ENCODE measurements at regions not wholly inside any gene's neighbourhood (a gene's known extent, or its start where the extent isn't known, plus 50 kb on each side); places are given as distances from the start of the nearest gene placed in this dataset.
"Not testable (repeated sequence)": the region's sequence is repeated elsewhere in the genome, so short reads cannot be mapped to it uniquely, and the experiment has no call there.

DNA sequence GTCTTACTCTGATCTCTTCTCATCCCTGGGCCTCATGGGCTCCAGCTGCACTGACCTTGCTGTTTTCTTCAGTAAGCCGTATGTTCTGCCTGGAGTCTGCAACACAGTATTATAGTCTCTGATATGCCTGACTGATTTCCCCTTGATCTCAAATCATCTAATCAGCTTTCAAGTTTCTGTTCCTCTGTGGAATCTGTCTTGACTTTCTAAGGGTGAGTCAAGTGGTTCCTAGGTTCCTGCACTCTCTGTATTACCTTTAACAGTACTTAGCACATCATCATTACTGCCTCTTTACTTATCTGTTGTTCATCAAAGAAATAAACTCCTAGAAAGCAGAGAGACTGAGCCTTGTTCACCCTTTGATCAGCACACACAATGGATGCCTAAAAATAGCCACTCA is 350.7 kb downstream of the LMO7 start:
- no peak for DNase-seq

DNA sequence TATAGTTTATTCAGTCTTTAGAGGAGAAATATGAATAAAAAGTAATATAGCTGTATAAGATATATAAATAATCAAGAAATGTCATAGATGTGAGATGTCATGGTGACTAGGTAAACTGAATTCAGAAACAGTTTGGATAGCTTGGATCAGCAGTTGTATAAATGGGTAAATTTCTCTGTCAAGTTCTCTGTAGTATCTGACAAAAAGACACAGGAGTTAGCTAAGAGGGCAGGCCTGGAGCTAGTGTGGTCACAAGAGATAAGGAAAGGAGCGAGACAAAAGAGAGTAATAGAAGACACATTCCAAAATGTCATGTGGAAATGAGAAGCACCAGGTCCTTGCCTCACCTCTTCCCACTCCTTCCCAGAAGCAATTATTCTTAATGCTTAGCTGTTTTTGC is 349.0 kb downstream of the LMO7 start:
- DNase-seq: no peak

DNA sequence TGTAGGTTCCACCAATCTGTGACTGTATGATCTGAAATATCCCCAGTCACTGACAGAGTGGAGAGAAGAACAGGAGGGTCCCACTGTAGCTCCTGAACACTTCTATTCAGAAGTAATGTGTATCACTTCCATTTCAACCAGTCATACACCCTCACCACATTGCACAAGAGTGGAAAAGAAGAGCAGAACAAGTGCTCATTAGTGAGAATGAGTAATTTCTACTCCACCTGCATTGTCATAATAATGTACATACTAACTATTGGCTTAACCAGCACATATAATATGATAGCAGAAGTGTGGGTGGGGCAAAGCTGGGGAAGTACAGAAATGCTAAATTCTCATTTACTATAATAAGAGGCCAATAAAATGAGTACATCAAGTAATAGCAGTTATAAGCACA is 342.7 kb downstream of the LMO7 start:
- no peak for DNase-seq

DNA sequence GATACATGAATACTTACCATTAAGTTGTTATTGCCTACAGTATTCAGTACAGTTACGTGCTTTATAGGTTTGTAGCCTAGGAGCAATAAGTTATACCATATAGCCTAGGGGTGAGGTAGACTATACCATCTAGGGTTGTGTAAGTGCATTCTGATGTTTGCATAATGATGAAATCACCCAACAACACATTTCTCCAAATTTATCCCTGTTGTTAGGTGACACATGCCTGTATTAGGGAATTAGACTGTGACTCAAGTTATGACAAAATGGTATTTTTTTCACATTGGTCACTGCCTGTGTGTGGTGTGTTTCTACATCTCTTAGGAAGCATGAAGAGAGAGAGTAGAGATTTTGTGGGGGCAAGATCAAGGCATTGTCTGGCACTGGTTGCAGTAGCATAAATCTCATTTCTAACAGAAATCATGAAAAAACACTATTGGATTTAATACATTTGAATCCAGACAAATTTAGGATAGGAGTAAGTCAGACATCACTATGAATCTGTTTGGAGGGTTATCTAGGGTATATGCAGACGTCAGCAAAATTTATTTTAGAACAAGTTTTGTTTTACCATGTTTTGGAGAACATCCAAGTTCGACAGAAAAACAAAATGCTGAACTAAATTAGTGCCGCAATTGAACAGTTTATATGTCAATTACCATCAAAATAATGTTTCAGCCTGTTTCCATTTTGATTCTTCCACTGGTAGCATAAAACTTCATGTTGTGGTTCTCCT is 332.1 kb downstream of the LMO7 start:
- no peak for DNase-seq

DNA sequence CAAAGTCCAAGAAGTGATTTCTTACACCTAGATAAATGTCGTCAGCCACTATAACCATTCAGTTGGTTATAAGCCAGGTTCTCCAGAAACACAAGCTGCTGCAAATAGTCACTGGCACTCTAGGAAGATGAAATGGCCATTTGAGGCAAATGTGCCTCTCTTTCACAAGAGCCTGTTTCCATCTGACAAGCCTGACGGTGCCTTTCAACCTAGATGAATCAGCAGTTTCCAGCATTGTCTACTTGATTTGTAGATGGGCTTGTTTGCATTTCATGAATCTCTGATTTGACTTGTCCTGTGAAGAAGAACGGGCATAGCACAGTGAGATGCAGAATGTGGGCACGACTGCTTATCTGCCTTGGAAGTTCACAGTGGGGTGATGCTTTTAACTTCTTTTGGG is 327.2 kb downstream of the LMO7 start:
- DNase-seq: no peak

DNA sequence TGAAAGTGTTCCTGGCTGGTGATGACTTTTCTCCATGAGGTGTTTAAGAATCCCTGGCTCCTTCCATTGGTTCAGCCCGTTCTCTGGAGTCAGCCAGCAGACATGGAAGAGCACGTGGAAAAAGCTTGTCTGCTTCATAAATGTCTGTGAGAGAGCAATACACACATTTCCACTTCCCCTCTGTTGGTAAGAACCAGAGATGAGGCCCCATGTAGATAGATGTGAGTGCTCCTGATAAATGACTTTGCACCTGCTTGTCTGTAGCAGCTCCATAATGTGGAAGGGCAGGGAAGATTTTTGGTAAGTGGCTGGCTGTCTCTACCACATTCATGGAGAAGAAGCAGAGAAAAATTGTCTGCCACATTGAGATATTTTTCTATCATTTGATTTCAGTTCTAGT is 325.8 kb downstream of the LMO7 start:
- DNase-seq: no peak

DNA sequence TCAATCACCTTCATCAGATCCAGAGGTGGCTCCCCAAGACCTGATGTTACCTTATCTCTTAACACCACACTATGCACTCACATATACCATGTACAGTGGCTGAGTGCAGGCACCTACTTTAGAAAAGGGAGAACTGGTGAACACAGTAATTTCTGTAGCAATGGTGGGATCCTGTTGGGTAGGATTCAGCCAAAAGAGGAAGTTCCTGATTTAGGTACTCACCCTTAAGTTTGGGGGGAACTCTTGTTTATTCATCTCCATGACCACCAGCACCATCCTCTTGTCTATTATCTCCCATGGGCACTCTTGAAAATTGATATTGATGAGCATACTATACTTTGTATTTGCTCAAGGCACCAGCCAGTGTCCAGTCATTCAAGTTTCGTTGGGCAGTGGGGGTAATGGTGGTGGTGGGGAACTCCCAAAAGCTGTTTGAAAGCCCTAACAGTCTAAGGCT is 324.4 kb downstream of the LMO7 start:
- DNase-seq: no peak

DNA sequence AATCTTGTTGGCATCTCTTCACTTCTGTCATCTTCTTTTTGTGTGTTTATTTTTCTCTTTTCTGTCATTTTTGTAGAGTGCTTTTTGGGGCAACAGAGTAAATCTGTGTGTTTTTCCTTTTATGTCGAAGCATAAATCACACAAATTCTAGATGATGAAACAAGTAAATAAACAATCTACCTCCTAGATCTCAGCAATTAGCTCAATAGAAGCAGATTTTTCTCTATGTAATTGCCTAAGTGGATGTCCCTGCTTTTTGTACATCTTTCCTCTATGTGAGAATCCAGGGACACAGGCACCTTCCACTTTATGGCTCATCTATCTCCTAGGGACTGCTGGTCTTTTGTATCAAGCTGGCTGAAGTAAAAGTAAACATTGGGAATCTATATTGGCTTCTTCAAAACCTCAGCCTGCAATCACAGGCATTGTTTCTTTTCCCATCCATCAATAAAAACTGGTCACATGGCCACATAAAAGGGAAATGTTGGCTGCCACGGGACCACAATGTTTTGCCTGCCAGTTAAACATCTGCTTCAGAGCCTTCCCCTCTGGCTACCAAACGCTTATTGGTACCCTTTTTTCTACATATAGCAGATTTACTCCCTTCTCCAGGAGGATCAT is 323.8 kb downstream of the LMO7 start:
- DNase-seq: no peak

DNA sequence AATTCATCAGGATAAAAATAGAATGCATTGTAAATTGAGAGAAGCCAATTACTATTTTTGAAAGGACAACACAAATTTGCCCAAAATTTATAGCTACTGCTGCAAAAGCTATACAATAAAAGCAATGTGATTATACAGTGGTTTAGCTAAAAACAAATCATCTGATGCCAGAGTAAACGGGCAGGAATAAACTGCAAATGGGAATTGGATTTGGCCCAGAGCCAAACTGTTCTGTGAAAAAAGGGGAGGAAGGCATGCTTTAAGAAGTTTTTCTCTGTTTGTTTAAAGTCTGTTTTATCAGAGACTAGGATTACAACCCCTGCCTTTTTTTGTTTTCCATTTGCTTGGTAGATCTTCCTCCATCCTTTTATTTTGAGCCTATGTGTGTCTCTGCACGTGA is 317.5 kb downstream of the LMO7 start:
- not testable (repeated sequence) for DNase-seq

DNA sequence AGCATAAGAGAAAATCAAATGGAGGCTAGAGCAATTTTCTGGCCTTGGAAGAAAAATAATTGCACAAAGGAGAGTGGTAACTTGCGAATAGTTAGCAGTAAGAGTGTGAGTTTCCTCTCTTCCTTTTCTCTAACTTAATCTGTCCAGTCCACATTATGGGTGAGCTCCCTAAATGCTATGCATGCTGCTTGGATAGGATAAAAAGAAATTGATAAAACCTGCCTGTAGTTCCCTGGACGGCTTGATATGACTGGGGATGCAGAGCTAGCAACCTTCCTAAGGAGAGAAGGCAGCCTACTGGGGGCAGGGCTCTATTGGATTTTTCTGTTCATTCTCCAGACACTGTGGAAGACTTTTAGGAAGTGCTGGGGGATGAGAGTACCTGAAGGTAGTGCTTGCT is 311.3 kb downstream of the LMO7 start:
- no peak for DNase-seq

DNA sequence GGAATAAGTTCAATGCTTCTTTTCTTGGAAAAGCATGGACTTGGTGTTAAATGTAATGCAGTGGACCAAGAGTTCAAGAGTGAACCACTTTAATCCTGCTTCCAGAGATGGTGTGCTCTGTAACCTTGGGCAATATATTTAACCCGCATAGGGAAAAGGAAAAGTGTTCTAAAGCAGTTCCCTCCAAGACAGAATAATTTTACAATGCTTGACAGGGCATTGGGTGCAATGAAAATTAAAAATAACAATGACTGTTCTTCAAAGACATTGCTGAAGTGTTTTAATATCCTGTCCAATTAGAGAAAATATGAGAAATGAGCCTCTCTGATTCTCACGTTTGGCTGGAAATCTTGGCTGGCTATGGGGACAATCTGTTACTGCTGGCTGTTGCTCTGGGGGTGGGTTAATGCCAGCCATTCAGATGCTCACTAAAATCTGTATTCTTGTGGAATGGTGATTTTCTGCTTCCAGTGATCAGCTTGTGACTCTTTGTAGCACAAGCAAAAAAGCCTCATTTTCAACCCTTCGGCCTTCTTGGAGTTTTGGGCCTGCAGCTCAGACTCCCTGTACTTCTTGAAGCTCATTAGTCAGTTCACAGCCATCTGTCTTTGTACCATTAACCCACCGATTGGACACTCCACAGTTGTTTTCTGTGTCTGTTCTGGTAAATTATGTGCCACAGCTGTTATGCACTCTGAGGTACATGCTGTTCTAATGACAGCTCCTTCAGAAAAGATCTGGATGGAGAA is 310.6 kb downstream of the LMO7 start:
- no peak for DNase-seq

DNA sequence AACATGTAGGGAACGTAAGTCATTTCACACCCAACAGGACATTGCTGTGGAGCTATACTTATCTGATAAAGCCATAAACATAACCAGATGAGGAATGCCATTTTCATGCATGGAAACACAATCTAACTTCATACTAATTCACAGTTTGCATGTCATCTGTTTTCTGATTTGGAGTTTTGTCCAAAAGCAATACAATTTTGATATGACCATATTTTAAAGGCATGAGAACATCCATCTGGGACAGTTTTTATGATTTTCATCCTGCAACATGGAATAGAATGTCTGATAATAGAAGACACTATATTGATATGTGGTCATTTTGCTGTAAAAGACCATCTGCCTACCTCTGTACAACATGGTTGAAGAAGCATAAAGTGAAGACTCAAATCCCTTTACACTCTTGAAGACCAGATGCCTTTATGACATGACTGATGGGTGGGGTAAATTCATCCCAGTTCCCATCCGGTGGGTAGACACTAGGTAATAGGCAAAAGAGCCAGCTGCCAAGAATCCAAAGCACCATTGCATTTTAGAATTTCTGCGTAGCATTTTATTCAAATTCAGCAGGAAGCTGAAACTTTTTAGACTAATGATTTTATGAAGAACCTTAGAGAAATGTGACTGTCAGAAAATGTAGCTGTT is 309.8 kb downstream of the LMO7 start:
- no peak for DNase-seq

DNA sequence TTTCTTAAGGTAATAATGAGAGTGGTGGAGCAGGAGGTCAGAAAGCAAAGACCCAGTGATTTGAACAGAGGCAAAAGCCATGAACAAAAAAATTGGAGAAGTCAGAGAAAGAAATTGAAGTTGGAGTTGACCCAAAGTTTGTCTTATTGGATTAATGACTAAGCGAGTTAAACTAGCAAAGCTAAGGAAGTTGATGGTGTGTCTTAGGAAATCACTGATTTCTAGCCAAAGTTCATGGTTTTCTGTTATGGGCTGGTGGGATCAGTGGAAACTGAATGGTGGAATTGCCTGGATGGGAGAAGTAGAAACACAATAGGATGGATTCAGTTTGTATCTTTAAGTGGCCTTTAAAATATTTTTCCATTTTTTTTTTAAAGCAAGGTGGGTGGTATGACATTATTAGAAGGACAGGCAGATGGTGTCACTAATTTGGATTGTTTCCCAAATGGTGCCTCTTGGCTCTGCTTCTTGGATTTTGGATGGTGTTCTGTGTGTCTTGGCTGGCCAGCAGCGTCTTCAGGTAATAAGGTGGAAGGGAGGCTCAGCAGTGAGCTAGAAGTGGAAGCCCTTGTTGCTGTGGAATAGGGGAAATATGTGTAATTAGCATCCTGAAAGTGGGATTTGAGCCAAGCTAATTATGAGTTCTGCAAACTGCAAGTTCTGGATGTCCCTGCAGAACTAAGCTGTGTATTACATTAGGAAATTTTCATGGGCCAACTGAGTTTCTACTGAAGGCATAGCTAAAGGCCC is 302.9 kb downstream of the LMO7 start:
- DNase-seq: no peak

DNA sequence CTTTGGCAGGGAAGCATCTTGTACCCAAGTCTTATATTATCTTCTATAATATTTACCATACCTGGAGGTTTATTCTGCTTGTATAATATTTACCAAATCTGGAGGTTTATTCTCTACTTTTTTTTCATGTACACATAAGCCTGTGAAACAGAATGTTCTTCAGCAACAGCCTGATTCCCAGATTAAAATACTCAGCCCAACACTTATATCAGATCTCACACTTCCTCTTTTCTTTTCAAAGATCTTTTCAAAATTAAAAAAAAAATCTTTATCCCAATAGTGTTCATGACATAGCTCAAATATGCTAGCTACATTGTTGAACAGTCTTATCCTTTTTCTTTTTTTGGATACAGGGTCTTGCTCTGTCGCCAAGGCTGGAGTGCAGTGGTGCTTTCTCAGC is 300.7 kb downstream of the LMO7 start:
- no peak for DNase-seq

DNA sequence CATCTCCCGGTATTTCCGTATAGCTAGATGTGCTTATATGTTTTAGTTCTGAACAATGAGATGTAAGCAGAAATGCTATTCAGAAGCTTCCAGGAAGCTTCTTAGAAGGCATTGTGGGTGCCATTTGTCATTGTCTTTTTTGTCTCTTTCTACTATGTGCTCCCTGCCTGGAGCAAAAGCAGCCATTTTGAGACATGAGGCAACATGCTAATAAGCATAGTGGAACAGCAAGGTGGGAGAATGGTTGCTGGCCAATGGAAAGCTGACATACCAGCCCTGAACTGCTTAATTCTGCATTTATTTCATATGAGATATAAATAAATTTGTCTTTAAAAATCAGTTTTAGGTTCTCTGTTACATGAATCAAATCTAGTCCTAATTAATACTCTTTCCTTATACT is 299.7 kb downstream of the LMO7 start:
- DNase-seq: no peak

DNA sequence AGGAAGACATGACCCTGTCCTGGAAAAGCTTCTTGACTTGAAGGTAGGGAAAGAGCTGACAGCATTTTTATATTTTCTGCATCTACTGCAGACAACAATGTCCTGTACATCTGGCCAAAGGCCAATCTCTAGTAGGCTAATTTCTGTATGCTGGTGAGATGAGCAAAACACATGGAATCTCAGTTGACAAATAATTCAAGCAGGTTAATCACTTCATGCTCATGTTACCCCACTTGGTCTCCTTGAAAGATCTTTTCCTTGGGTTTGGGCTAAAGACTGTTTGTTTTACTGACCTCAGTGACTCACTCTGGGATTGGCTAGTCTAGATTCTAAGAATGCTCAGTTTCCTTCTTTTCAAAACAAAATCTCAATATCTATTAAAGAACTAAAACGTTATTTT is 298.8 kb downstream of the LMO7 start:
- DNase-seq: no peak

DNA sequence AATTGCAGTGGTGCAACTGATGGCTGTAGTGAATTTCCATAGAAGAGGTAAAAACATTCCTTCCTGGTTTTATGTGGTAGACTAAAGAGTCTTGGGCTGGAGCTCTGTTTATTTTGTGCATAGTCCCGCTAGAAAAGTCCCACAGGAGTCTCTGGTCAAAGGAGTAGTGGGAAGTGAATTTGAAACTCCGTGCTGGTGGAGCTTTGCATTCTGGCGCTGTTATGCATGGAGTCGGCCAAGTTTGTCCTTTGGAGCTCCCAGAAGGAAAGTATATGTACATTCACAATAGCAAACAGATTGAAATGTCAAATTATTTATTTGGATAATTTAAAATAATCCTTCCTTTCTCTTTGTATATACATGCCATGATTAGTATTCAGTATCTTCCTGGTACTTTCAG is 296.5 kb downstream of the LMO7 start:
- DNase-seq: no peak

DNA sequence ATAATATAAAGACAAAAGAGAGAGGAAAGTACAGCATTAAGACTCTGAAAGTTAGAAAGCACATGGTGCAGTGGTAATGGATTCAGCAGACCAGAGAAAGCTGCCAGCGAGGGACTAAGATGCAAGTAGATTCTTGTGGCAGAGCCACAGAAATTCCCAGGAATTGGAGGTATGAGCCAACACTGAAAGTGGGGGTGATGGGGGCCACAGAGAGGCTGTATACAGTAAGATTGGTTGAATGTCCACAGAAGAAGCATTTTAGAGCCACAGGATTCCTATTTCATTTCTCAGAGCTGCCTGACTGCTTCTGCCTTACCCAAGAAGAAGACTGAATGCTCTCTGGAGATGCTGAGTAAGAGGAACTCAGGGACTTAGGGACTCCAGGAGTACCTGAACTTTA is 295.0 kb downstream of the LMO7 start:
- no peak for DNase-seq

DNA sequence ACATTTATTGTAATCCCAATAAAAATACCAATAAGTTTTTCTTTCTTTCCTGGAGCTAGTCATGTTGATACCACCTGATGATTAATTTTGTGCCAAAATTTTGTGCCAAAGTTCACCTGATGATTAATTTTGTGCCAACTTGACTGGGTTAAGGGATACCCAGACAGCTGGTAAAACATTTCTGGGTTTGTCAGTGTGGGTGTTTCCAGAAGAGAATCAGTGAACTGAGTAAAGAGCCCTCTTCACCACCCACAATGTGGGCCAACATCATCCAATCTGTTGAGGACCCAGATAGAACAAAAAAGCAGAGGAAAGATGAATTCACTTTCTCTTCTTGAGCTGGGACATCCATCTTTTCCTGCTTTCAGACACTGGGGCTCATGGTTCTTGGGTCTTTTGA is 292.9 kb downstream of the LMO7 start:
- no peak for DNase-seq

DNA sequence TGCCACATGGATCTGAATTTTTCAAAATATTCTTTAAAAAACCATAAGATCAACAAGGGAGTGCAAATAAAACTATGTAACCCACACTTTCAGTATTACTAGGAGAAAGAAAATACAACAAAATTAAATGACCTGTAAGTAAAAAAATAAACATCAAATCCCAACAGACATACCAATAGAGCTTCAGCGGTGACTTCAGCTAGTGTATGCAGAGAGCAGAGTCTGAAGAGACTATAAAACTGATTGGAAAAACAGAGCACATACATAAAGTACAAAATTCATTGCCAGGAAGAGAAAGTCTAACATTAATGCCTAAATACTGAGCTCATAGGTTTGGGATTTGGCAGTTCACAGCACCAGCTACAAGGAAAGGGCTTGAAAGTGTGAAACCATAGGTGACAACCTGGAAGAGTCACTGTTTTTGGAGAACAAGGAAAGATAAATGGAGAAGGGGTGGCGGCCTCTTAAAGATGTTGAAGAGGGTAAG is 291.1 kb downstream of the LMO7 start:
- no peak for DNase-seq

DNA sequence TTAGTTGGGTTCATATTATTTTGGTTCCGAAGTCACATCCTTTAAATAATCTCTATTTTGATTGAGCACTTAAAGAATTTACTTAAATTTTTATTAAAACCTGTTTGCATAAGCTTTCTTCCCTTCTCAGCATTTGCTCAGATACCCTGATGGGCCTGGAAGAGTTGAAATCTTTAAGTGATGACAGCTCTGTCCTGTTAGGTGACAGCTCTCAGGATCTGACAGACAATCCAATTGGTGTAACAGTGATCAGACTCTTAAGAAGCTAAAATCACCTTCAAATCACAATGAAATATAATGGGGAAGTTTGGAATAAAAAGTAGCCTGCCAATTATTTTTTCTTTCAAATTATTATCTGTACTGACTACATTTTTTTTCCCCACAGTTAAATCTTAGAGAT is 284.4 kb downstream of the LMO7 start:
- DNase-seq: no peak

DNA sequence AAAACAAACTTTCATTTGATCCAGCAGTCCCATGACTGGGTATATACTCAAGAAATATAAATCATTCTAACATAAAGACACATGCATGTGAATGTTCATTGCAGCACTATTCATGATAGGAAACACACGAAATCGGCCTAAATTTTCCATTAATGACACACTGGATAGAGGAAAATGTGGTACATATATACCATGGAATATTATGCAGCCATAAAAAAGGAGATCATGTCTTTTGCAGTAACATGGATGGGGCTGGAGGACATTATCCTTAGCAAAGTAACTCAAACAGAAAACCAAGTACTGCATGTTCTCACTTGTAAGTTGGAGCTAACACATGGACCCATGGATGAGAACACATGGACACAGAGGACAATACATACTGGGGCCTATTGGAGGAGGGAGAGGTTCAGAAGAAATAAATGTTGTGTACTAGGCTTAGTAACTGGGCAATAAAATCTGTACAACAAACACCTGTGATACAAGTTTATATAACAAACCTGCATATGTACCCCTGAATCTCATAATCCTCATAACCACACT is 283.6 kb downstream of the LMO7 start:
- DNase-seq: no peak

DNA sequence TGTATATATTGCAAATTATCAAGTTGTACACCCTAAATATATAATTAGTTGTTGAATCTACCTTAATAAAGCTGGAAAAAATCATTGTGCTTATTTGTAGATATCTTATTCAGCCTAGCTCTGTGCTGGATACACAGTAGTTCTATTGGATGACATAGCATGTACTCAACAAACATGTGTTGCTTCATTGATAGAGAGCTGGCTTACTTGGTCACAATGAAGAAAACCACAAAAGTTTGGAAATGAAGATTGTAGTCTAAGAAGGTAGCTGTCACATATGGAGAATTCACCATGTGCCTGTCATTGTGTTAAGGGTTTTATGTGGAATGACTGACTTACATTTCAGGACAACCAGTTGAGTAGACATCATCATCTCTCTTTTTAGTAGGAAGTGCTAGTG is 278.9 kb downstream of the LMO7 start:
- no peak for DNase-seq

Data from CD4-positive, alpha-beta T cell treated with Interleukin-1 beta for 1 hour (primary cell).